C4-2B (cell line): ENCODE measurements at regions not wholly inside any gene's neighbourhood (a gene's known extent, or its start where the extent isn't known, plus 50 kb on each side); places are given as distances from the start of the nearest gene placed in this dataset.

ENCODE experiments used
- ZFX ChIP-seq: fragments of 450-650 bp; IDR thresholded peaks from 2 replicates; pipeline ENCODE4 v1.6.1; 2017
- TF ChIP-seq, protein P1 (sequence below): fragments of 450-650 bp; conservative IDR thresholded peaks from 2 replicates; pipeline ENCODE4 v1.5.1; 2017; ENCODE audit warnings: mild to moderate bottlenecking

DNA sequence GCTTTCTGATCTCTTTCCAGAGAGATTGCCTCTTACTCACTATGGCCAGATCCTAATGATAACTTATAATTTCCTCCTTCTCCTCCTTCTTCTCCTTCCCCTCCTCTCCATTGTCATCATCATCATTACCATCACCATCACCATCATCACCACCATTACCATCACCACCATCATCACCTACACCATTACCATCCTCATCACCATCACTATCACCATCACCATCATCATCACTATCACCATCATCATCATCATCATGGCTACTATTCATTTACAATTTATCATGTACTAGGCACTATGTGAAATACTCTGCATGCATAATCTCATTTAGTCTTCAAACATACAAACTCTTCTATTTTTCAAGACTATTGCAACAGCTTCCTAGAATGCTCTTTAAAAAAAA, 540.9 kb upstream of the C16orf82 start:
- TF ChIP-seq, protein P1, sequence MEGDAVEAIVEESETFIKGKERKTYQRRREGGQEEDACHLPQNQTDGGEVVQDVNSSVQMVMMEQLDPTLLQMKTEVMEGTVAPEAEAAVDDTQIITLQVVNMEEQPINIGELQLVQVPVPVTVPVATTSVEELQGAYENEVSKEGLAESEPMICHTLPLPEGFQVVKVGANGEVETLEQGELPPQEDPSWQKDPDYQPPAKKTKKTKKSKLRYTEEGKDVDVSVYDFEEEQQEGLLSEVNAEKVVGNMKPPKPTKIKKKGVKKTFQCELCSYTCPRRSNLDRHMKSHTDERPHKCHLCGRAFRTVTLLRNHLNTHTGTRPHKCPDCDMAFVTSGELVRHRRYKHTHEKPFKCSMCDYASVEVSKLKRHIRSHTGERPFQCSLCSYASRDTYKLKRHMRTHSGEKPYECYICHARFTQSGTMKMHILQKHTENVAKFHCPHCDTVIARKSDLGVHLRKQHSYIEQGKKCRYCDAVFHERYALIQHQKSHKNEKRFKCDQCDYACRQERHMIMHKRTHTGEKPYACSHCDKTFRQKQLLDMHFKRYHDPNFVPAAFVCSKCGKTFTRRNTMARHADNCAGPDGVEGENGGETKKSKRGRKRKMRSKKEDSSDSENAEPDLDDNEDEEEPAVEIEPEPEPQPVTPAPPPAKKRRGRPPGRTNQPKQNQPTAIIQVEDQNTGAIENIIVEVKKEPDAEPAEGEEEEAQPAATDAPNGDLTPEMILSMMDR = no peak
- no peak for TF ChIP-seq ZFX
